Panc1 (cell line): ENCODE measurements at regions not wholly inside any gene's neighbourhood (a gene's known extent, or its start where the extent isn't known, plus 50 kb on each side); places are given as distances from the start of the nearest gene placed in this dataset.

Experiments
- ATAC-seq: fragments of 200-7000 bp; cut with Tn5 transposase; 2 replicates; pipeline ENCODE4 v1.9.1; 2020; ENCODE audit warnings: mild to moderate bottlenecking, moderate library complexity
- BruUV-seq: library from RNA; stranded (reverse); fragments of 400-500 nt; replicated peaks from 2 replicates; lab custom pipeline; 2021; lab: Mats Ljungman, UMichigan
- CTCF ChIA-PET: fragments of 300-600 bp; sonication (Branson Sonifier 250); formaldehyde crosslinking; loops from one replicate; lab custom pipeline; 2022; ENCODE audit warnings: antibody characterized with exemption; lab: Charles Lee
- POLR2A ChIA-PET: fragments of 300-600 bp; sonication (Branson Sonifier 250); formaldehyde crosslinking; loops from one replicate; lab custom pipeline; 2022; ENCODE audit warnings: antibody characterized with exemption; lab: Charles Lee
- DNase-seq: peaks from one replicate; pipeline ENCODE4 v3.0.0-alpha.2; 2010; ENCODE audit warnings: low read depth, low spot score
- H3K27ac ChIP-seq: 2 replicates; pipeline ENCODE4 v1.5.1; 2011; ENCODE audit warnings: mild to moderate bottlenecking, low read length, inconsistent platforms
- H3K27me3 ChIP-seq: fragments of 200-500 bp; sonication (Bioruptor generic); 2 replicates; pipeline ENCODE4 v1.6.0; 2014; ENCODE audit warnings: low read length, inconsistent platforms; ENCODE audit not compliant: control insufficient read depth, insufficient read depth
- H3K36me3 ChIP-seq: fragments of 200-500 bp; sonication (Bioruptor generic); 2 replicates; pipeline ENCODE4 v1.5.1; 2014; ENCODE audit warnings: inconsistent platforms, mild to moderate bottlenecking, low read length, moderate library complexity; ENCODE audit not compliant: control insufficient read depth, insufficient read depth
- H3K4me1 ChIP-seq: 2 replicates; pipeline ENCODE4 v1.5.1; 2011; ENCODE audit warnings: inconsistent platforms, mild to moderate bottlenecking, low read length, moderate library complexity; ENCODE audit not compliant: control insufficient read depth, insufficient read depth
- H3K4me3 ChIP-seq, 2 experiments: 2 replicates each; pipeline ENCODE4 v1.5.1; 2011 to 2012; ENCODE audit warnings: low read depth in 2 of 2, low read length in 2 of 2, mild to moderate bottlenecking in 2 of 2, inconsistent platforms in 1 of 2, moderate library complexity in 1 of 2
- H3K9me3 ChIP-seq: fragments of 200-500 bp; sonication (Bioruptor generic); 2 replicates; pipeline ENCODE4 v1.5.1; 2014; ENCODE audit warnings: low read depth, mild to moderate bottlenecking, inconsistent platforms, low read length, moderate library complexity; ENCODE audit not compliant: control insufficient read depth, insufficient read depth
- CTCF ChIP-seq: fragments of 450-650 bp; IDR thresholded peaks from 2 replicates; pipeline ENCODE4 v1.5.1; 2017; ENCODE audit warnings: mild to moderate bottlenecking
- POLR2AphosphoS5 ChIP-seq: IDR thresholded peaks from 2 replicates; pipeline ENCODE4 v1.6.1; 2012; ENCODE audit warnings: mild to moderate bottlenecking, low read depth, low read length, moderate library complexity
- REST ChIP-seq, 2 experiments: IDR thresholded peaks; 2 replicates each; pipeline ENCODE4 v1.6.1; 2011 to 2012; ENCODE audit warnings: low read depth in 2 of 2, control low read depth in 1 of 2, low read length in 1 of 2, mild to moderate bottlenecking in 1 of 2, moderate library complexity in 1 of 2; ENCODE audit not compliant: insufficient read depth in 1 of 2
- SIN3A ChIP-seq: IDR thresholded peaks from 2 replicates; pipeline ENCODE4 v1.6.1; 2012; ENCODE audit warnings: low read depth, mild to moderate bottlenecking, low read length, moderate library complexity, borderline replicate concordance; ENCODE audit not compliant: insufficient read depth
- TCF7L2 ChIP-seq: IDR thresholded peaks from 2 replicates; pipeline ENCODE4 v1.6.1; 2011; ENCODE audit warnings: mild to moderate bottlenecking, low read depth, low read length, inconsistent platforms
- in situ Hi-C: cut with HindIII; loops from 2 replicates; pipeline ENCODE4 v1.10.0; 2016; ENCODE audit warnings: low sequenced_read_pairs, low pct_unique_long_range_greater_than_20kb
- intact Hi-C: fragments of 100-400 bp; cut with micrococcal nuclease; formaldehyde crosslinking; loops from one replicate; pipeline ENCODE4 v1.10.0; 2022; ENCODE audit not compliant: unreplicated experiment

- no peaks in the 10 kb centered on the region for H3K27me3 ChIP-seq
- no peaks in the 10 kb centered on the region for H3K9me3 ChIP-seq
- H3K4me3 ChIP-seq = no peak overlapping the region
- CTCF ChIA-PET = no interaction called here
- DNase-seq (no peak), ATAC-seq (no peak)
- TF ChIP-seq REST (IDR thresholded peaks at IDR 0.05; ENCODE audit: insufficient read depth in 1 of 2, low read depth in 2 of 2, low read length in 1 of 2) (no peak), CTCF (no peak), SIN3A (no peak), POLR2AphosphoS5 (no peak)
- H3K27ac ChIP-seq = no peak overlapping the region
- no peaks in the 10 kb centered on the region for H3K36me3 ChIP-seq
- no peaks in the 10 kb centered on the region for H3K4me1 ChIP-seq
- in situ Hi-C loops (no loop called here), intact Hi-C loops (no loop called here)
- BruUV-seq = no TSS peak
- POLR2A ChIA-PET = no interaction called here
These were observed 264.4 kb upstream of the GAS1 start for GRCh38 chr9:87211669-87212068.

- CTCF ChIA-PET = no interaction called here
- Histone ChIP-seq H3K4me3 (no peak overlapping the region), H3K27ac (no peak overlapping the region), H3K27me3 (no peaks in the 10 kb centered on the region), H3K9me3 (no peaks in the 10 kb centered on the region), H3K4me1 (no peaks in the 10 kb centered on the region), H3K36me3 (no peaks in the 10 kb centered on the region)
- TF ChIP-seq POLR2AphosphoS5 (no peak), CTCF (no peak), SIN3A (no peak), TCF7L2 (no peak), REST (IDR thresholded peaks at IDR 0.05; ENCODE audit: insufficient read depth in 1 of 2, low read depth in 2 of 2, low read length in 1 of 2) (no peak)
- POLR2A ChIA-PET = no interaction called here
- no peak for ATAC-seq
- intact Hi-C loops = no loop called here
- no peak for DNase-seq
- in situ Hi-C loops = no loop called here
- no TSS peak for BruUV-seq
These were observed 265.3 kb upstream of the GAS1 start for GRCh38 chr9:87212605-87213021.
